Astrocyte (in vitro differentiated cells and primary cell): ENCODE measurements at regions not wholly inside any gene's neighbourhood (a gene's known extent, or its start where the extent isn't known, plus 50 kb on each side); places are given as distances from the start of the nearest gene placed in this dataset.

Experiments used
- EZH2 ChIP-seq: IDR thresholded peaks from 2 replicates; pipeline ENCODE4 v1.6.1; 2012; ENCODE audit warnings: mild to moderate bottlenecking, low read length, inconsistent platforms; ENCODE audit not compliant: insufficient read depth
- TF ChIP-seq, protein P1 (sequence below): IDR thresholded peaks from 2 replicates; pipeline ENCODE4 v1.5.1; 2011; ENCODE audit warnings: low read depth, mild to moderate bottlenecking, inconsistent platforms, low read length, moderate library complexity; ENCODE audit not compliant: insufficient read depth

DNA sequence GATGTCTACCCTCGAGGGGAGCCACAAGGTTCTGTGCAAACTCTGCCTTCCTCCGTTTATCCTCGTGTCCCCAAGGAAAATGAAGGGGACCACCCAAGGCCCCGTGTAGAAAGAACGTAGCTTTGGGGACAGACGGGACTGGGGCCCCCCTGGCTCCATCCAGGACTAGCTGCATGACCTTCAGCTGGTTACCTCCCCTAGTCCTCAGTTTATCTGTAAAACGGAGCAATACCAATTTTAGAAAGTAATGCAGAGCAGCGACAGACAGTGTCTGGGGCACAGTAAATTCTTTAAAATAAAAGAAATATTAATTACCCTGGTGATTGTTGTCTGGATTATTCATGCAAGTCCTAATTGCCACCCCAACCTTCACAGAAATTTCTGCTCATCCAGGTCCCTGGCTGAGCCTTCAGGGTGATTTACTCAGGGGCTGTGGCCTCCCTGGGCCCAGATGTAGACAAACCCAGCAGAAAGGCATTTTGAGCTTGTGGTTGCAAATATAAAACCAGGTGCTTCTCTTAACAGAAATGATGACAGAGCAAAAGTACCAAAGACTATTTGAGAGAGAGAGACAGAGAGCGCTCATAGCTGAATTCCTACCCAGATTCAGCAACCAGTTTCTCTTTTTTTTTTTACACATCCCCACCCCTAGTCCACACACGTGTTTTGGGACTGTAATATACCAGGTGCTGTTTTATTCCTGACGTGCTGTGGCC lies 155.1 kb upstream of the SMIM23 start:
- no peak for TF ChIP-seq EZH2
- TF ChIP-seq, protein P1, sequence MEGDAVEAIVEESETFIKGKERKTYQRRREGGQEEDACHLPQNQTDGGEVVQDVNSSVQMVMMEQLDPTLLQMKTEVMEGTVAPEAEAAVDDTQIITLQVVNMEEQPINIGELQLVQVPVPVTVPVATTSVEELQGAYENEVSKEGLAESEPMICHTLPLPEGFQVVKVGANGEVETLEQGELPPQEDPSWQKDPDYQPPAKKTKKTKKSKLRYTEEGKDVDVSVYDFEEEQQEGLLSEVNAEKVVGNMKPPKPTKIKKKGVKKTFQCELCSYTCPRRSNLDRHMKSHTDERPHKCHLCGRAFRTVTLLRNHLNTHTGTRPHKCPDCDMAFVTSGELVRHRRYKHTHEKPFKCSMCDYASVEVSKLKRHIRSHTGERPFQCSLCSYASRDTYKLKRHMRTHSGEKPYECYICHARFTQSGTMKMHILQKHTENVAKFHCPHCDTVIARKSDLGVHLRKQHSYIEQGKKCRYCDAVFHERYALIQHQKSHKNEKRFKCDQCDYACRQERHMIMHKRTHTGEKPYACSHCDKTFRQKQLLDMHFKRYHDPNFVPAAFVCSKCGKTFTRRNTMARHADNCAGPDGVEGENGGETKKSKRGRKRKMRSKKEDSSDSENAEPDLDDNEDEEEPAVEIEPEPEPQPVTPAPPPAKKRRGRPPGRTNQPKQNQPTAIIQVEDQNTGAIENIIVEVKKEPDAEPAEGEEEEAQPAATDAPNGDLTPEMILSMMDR, result no peak
